CD4-positive, alpha-beta T cell (primary cell): ENCODE measurements at regions not wholly inside any gene's neighbourhood (a gene's known extent, or its start where the extent isn't known, plus 50 kb on each side); places are given as distances from the start of the nearest gene placed in this dataset.

ENCODE experiments used
- ATAC-seq: fragments of 200-7000 bp; cut with Tn5 transposase; one replicate; pipeline ENCODE4 v1.10.0; 2022; ENCODE audit warnings: mild to moderate bottlenecking; ENCODE audit not compliant: poor library complexity
- CTCF ChIA-PET: fragments of 350-600 bp; sonication (Branson Sonifier 250); formaldehyde crosslinking; loops from one replicate; lab custom pipeline; 2021; ENCODE audit warnings: antibody characterized with exemption, inconsistent platforms; lab: Charles Lee
- POLR2A ChIA-PET: fragments of 350-600 bp; sonication (Branson Sonifier 250); formaldehyde crosslinking; loops from one replicate; lab custom pipeline; 2021; ENCODE audit warnings: antibody characterized with exemption, inconsistent platforms; lab: Charles Lee
- DNase-seq, 14 experiments: peaks; one replicate each; pipeline ENCODE4 v3.0.0-alpha.2; 2013 to 2020; ENCODE audit warnings: mixed read lengths in 2 of 14
- H3K27ac ChIP-seq, 2 donors: one replicate each; pipeline versions ENCODE4 v1.5.1 to v1.7.0; 2013; ENCODE audit warnings: low read length in 2 of 2, low read depth in 1 of 2, mild to moderate bottlenecking in 1 of 2
- H3K27me3 ChIP-seq, 2 experiments: 1 replicate in 1 of 2; 2 replicates in 1 of 2; pipeline versions ENCODE4 v1.6.1 to v1.7.0; 2013; ENCODE audit warnings: low read length in 2 of 2, control low read depth in 1 of 2, mild to moderate bottlenecking in 1 of 2, moderate library complexity in 1 of 2; ENCODE audit not compliant: insufficient read depth in 2 of 2, control insufficient read depth in 1 of 2
- H3K36me3 ChIP-seq: one replicate; pipeline ENCODE4 v1.6.1; 2013; ENCODE audit warnings: low read length, control low read depth; ENCODE audit not compliant: insufficient read depth
- H3K4me1 ChIP-seq: one replicate; pipeline ENCODE4 v1.6.1; 2013; ENCODE audit warnings: low read length, control low read depth; ENCODE audit not compliant: insufficient read depth
- H3K4me3 ChIP-seq: one replicate; pipeline ENCODE4 v1.5.1; 2013; ENCODE audit warnings: mild to moderate bottlenecking, low read length, moderate library complexity
- H3K9me3 ChIP-seq, 2 experiments: 1 replicate in 1 of 2; 2 replicates in 1 of 2; pipeline versions ENCODE4 v1.6.1 to v1.7.0; 2013; ENCODE audit warnings: low read length in 2 of 2, mild to moderate bottlenecking in 2 of 2, control low read depth in 1 of 2, moderate library complexity in 1 of 2; ENCODE audit not compliant: control insufficient read depth in 1 of 2, insufficient read depth in 1 of 2
- H3K27ac Mint-ChIP-seq: one replicate; pipeline ENCODE4 v1.8.0; 2020; ENCODE audit warnings: mixed read lengths
- H3K27me3 Mint-ChIP-seq: one replicate; pipeline ENCODE4 v1.8.0; 2021; ENCODE audit warnings: mixed read lengths
- H3K36me3 Mint-ChIP-seq: one replicate; pipeline ENCODE4 v1.8.0; 2021; ENCODE audit warnings: low read depth, mixed read lengths
- H3K4me1 Mint-ChIP-seq: one replicate; pipeline ENCODE4 v1.8.0; 2021; ENCODE audit warnings: low read depth, mixed read lengths
- H3K4me3 Mint-ChIP-seq: one replicate; pipeline ENCODE4 v1.8.0; 2020; ENCODE audit warnings: mild to moderate bottlenecking, mixed read lengths
- H3K9me3 Mint-ChIP-seq: one replicate; pipeline ENCODE4 v1.8.0; 2020; ENCODE audit warnings: mixed read lengths
- CTCF ChIP-seq: fragments of 200-600 bp; IDR thresholded peaks from one replicate; pipeline ENCODE4 v1.8.0; 2022; ENCODE audit warnings: antibody characterized with exemption, mild to moderate bottlenecking
- intact Hi-C, 2 experiments: fragments of 100-400 bp; cut with DNase I in 1 of 2; cut with micrococcal nuclease in 1 of 2; formaldehyde crosslinking; loops; one replicate each; pipeline versions ENCODE4 v1.15.1 to v1.9.0; 2023 to 2025; cut with DNase I, micrococcal nuclease

- intact Hi-C loops: no loop called here
- H3K4me1 Mint-ChIP-seq: no peaks in the 10 kb centered on the region
- no peaks in the 10 kb centered on the region for H3K36me3 ChIP-seq
- no peaks in the 10 kb centered on the region for H3K27me3 Mint-ChIP-seq
- ChIA-PET CTCF (no interaction called here), POLR2A (no interaction called here)
- no peak for DNase-seq
- peaks cover 0 to 5% of the 10 kb centered on the region in 2 experiments for H3K9me3 ChIP-seq
- no peak overlapping the region for H3K27ac Mint-ChIP-seq
- no peak overlapping the region for H3K4me3 Mint-ChIP-seq
- ATAC-seq: no peak
- no peaks in the 10 kb centered on the region for H3K4me1 ChIP-seq
- H3K4me3 ChIP-seq: no peak overlapping the region
- no peak overlapping the region for H3K27ac ChIP-seq
- no peak for TF ChIP-seq CTCF
- peaks cover 3% of the 10 kb centered on the region for H3K9me3 Mint-ChIP-seq
- no peaks in the 10 kb centered on the region for H3K36me3 Mint-ChIP-seq
- no peaks in the 10 kb centered on the region for H3K27me3 ChIP-seq
Measured at GRCh38 chr13:90700340-90700739, 647.1 kb upstream of the MIR17HG start.

- ChIA-PET CTCF (no interaction called here), POLR2A (no interaction called here)
- peaks cover 3% of the 10 kb centered on the region for H3K9me3 Mint-ChIP-seq
- no peaks in the 10 kb centered on the region for H3K36me3 Mint-ChIP-seq
- Histone ChIP-seq H3K4me1 (no peaks in the 10 kb centered on the region), H3K9me3 (peaks cover 0 to 5% of the 10 kb centered on the region in 2 experiments), H3K36me3 (no peaks in the 10 kb centered on the region), H3K27me3 (no peaks in the 10 kb centered on the region), H3K4me3 (no peak overlapping the region), H3K27ac (no peak overlapping the region)
- no peak for TF ChIP-seq CTCF
- no peak overlapping the region for H3K4me3 Mint-ChIP-seq
- DNase-seq (no peak), ATAC-seq (no peak)
- no peak overlapping the region for H3K27ac Mint-ChIP-seq
- no peaks in the 10 kb centered on the region for H3K4me1 Mint-ChIP-seq
- intact Hi-C loops: no loop called here
- H3K27me3 Mint-ChIP-seq: no peaks in the 10 kb centered on the region
Measured at GRCh38 chr13:90701264-90701663, 646.2 kb upstream of the MIR17HG start.

GRCh38 chr13:90702050-90702449 is 645.4 kb upstream of the MIR17HG start:
- Mint-ChIP-seq H3K9me3 (peaks cover 3% of the 10 kb centered on the region), H3K27me3 (no peaks in the 10 kb centered on the region), H3K4me1 (no peaks in the 10 kb centered on the region), H3K4me3 (no peak overlapping the region), H3K27ac (no peak overlapping the region), H3K36me3 (no peaks in the 10 kb centered on the region)
- Histone ChIP-seq H3K4me3 (no peak overlapping the region), H3K27me3 (no peaks in the 10 kb centered on the region), H3K36me3 (no peaks in the 10 kb centered on the region), H3K9me3 (peaks cover 0 to 5% of the 10 kb centered on the region in 2 experiments), H3K4me1 (no peaks in the 10 kb centered on the region), H3K27ac (no peak overlapping the region)
- ChIA-PET POLR2A (no interaction called here), CTCF (no interaction called here)
- no peak for ATAC-seq
- DNase-seq: no peak
- TF ChIP-seq CTCF: no peak
- intact Hi-C loops: no loop called here
